Adrenal gland (tissue), 5 donors: ENCODE measurements at regions not wholly inside any gene's neighbourhood (a gene's known extent, or its start where the extent isn't known, plus 50 kb on each side); places are given as distances from the start of the nearest gene placed in this dataset.

Experiments
- POLR2A ChIP-seq, 2 donors: fragments of 450-650 bp; IDR thresholded peaks; one replicate each; pipeline ENCODE4 v1.6.1; 2017; ENCODE audit warnings: antibody characterized with exemption in 2 of 2, mild to moderate bottlenecking in 2 of 2, moderate library complexity in 1 of 2
- TF ChIP-seq, protein P1 (sequence below), 6 experiments: fragments of 450-650 bp in 4 of 6; fragments of 200-600 bp in 2 of 6; sonication (generic) in 1 of 6; IDR thresholded peaks; 1 replicate in 5 of 6; 2 replicates in 1 of 6; pipeline versions ENCODE4 v1.5.1 to v1.8.0; 2016 to 2021; ENCODE audit warnings: antibody characterized with exemption in 6 of 6, mild to moderate bottlenecking in 2 of 6, moderate library complexity in 1 of 6
- donor health status: DM: no; HTN: no; CAD: no.

DNA sequence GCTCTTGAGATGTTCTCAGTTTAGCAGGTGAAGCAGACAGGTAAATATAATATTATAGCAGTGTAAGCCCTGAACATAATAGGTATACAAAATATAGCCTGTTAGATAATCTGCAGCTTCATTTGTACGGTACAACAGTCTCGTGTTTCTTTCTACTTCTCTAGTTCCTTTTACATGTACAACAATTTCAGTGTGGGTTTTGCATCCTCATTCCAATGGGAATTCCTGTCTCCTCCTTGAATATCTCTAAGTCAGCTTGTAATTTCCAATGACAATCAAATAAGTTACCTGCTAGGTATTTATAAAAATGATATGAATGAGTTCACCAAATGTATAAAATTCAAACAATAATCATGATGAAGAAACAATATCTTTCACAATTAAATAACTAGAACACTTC lies 330.0 kb upstream of the RND3 start:
- TF ChIP-seq, protein P1, sequence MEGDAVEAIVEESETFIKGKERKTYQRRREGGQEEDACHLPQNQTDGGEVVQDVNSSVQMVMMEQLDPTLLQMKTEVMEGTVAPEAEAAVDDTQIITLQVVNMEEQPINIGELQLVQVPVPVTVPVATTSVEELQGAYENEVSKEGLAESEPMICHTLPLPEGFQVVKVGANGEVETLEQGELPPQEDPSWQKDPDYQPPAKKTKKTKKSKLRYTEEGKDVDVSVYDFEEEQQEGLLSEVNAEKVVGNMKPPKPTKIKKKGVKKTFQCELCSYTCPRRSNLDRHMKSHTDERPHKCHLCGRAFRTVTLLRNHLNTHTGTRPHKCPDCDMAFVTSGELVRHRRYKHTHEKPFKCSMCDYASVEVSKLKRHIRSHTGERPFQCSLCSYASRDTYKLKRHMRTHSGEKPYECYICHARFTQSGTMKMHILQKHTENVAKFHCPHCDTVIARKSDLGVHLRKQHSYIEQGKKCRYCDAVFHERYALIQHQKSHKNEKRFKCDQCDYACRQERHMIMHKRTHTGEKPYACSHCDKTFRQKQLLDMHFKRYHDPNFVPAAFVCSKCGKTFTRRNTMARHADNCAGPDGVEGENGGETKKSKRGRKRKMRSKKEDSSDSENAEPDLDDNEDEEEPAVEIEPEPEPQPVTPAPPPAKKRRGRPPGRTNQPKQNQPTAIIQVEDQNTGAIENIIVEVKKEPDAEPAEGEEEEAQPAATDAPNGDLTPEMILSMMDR (IDR thresholded peaks at IDR 0.05), result no peak
- TF ChIP-seq POLR2A (IDR thresholded peaks at IDR 0.05), result no peak
